A673 (cell line): ENCODE measurements at regions not wholly inside any gene's neighbourhood (a gene's known extent, or its start where the extent isn't known, plus 50 kb on each side); places are given as distances from the start of the nearest gene placed in this dataset.

ENCODE experiments used
- BruUV-seq: library from RNA; stranded (reverse); fragments of 400-500 nt; replicated peaks from 2 replicates; lab custom pipeline; 2021; lab: Mats Ljungman, UMichigan
- CTCF ChIA-PET: fragments of 300-600 bp; sonication (Branson Sonifier 250); formaldehyde crosslinking; loops from one replicate; lab custom pipeline; 2022; ENCODE audit warnings: antibody characterized with exemption; lab: Charles Lee
- POLR2A ChIA-PET: fragments of 300-600 bp; sonication (Branson Sonifier 250); formaldehyde crosslinking; loops from one replicate; lab custom pipeline; 2022; ENCODE audit warnings: antibody characterized with exemption; ENCODE audit not compliant: low non-redundant PET; lab: Charles Lee
- DNase-seq: peaks from one replicate; pipeline ENCODE4 v3.0.0-alpha.2; 2015; ENCODE audit warnings: low spot score
- H3K27ac ChIP-seq: fragments of 200-600 bp; sonication (generic); 2 replicates; pipeline ENCODE4 v1.5.1; 2016; ENCODE audit warnings: mixed run types, low read depth, mild to moderate bottlenecking, mixed read lengths, antibody characterized with exemption, low read length; ENCODE audit not compliant: poor library complexity, severe bottlenecking
- H3K27me3 ChIP-seq: fragments of 200-600 bp; sonication (generic); replicated peaks from 2 replicates; pipeline ENCODE4 v1.6.1; 2017; ENCODE audit warnings: mixed run types, low read depth, mild to moderate bottlenecking, mixed read lengths, antibody characterized with exemption, low read length; ENCODE audit not compliant: insufficient read depth, poor library complexity
- H3K36me3 ChIP-seq: fragments of 200-600 bp; sonication (generic); 2 replicates; pipeline ENCODE4 v1.6.1; 2016; ENCODE audit warnings: mixed run types, mild to moderate bottlenecking, mixed read lengths, antibody characterized with exemption, low read length; ENCODE audit not compliant: insufficient read depth, poor library complexity, severe bottlenecking
- H3K4me1 ChIP-seq: fragments of 200-600 bp; sonication (generic); 2 replicates; pipeline ENCODE4 v1.6.1; 2017; ENCODE audit warnings: mixed run types, mild to moderate bottlenecking, mixed read lengths, antibody characterized with exemption, low read length; ENCODE audit not compliant: insufficient read depth, poor library complexity, severe bottlenecking
- H3K4me3 ChIP-seq: fragments of 200-600 bp; sonication (generic); 2 replicates; pipeline ENCODE4 v1.5.1; 2016; ENCODE audit warnings: low read depth, mixed run types, mild to moderate bottlenecking, mixed read lengths, low read length; ENCODE audit not compliant: poor library complexity, severe bottlenecking
- H3K9me3 ChIP-seq: fragments of 200-600 bp; sonication (generic); 2 replicates; pipeline ENCODE4 v1.6.1; 2016; ENCODE audit warnings: mixed run types, low read depth, mild to moderate bottlenecking, mixed read lengths, antibody characterized with exemption, low read length; ENCODE audit not compliant: poor library complexity, severe bottlenecking
- CTCF ChIP-seq: fragments of 300-800, 200-600 bp; sonication (generic); conservative IDR thresholded peaks from 2 replicates; pipeline ENCODE4 v1.5.1; 2017; ENCODE audit warnings: low read depth, mild to moderate bottlenecking, antibody characterized with exemption, low read length, moderate library complexity, mixed read lengths
- EZH2 ChIP-seq: fragments of 200-600 bp; sonication (generic); IDR thresholded peaks from 2 replicates; pipeline ENCODE4 v1.6.1; 2017; ENCODE audit warnings: borderline replicate concordance, low read depth, mild to moderate bottlenecking, mixed read lengths, antibody characterized with exemption, low read length; ENCODE audit not compliant: poor library complexity, severe bottlenecking
- intact Hi-C: fragments of 100-400 bp; cut with micrococcal nuclease; formaldehyde crosslinking; loops from one replicate; pipeline ENCODE4 v1.10.0; 2022; ENCODE audit not compliant: unreplicated experiment

DNA sequence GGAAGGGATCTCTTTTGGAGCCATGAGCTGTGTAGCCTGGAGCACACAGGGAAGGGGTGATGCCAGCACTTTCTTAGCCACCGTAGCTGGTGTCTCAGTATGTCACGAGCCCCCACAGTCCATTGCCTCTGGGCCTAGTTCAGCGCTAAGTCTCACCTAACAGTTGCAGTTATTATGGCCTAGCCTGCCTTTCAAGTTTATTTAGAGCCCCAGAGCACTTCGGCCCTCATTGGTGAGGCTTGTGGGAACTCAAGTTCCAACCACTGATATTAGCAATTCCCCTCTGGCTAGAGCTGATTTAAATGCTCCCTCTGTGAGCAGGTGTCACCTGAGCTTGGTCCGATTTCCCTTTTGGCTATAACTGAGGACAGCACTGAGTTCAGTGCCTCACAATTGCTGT, 388.4 kb upstream of the MAOA start:
- TF ChIP-seq CTCF (no peak), EZH2 (no peak)
- CTCF ChIA-PET, result no interaction called here
- no peak for DNase-seq
- Histone ChIP-seq H3K4me3 (no peak overlapping the region), H3K9me3 (no peaks in the 10 kb centered on the region), H3K27me3 (no peaks in the 10 kb centered on the region), H3K36me3 (no peaks in the 10 kb centered on the region), H3K27ac (no peak overlapping the region), H3K4me1 (no peaks in the 10 kb centered on the region)
- POLR2A ChIA-PET, result no interaction called here
- BruUV-seq, result no TSS peak
- intact Hi-C loops, result no loop called here

DNA sequence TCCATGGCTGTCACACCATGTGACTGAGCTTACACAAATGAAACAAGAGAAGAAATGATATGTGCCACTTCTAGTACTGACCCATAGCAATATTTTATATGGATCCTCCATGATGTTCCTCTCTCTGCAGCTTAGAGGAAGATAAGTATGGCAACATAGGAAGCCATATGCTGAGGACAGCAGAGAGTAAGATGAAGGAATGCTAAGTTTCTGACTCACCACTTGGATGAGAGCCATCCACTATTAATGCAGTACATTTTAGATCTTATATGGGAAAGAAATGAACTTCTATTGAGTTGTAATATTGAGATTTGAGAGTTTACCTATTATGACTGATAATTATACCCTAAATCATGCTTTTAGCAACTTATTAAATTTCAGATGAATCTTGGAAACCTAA, 386.9 kb upstream of the MAOA start:
- H3K27me3 ChIP-seq, result no peaks in the 10 kb centered on the region
- POLR2A ChIA-PET, result no interaction called here
- no peak overlapping the region for H3K4me3 ChIP-seq
- no peaks in the 10 kb centered on the region for H3K36me3 ChIP-seq
- DNase-seq, result peak; percentile 16
- TF ChIP-seq EZH2 (no peak), CTCF (no peak)
- no TSS peak for BruUV-seq
- intact Hi-C loops, result no loop called here
- no peak overlapping the region for H3K27ac ChIP-seq
- H3K4me1 ChIP-seq, result no peaks in the 10 kb centered on the region
- CTCF ChIA-PET, result no interaction called here
- H3K9me3 ChIP-seq, result peaks cover 2% of the 10 kb centered on the region

GRCh38 chrX:43277879-43278278, 378.2 kb upstream of the MAOA start:
- H3K27me3 ChIP-seq, result no peaks in the 10 kb centered on the region
- no peak overlapping the region for H3K27ac ChIP-seq
- TF ChIP-seq EZH2 (no peak), CTCF (no peak)
- no peaks in the 10 kb centered on the region for H3K36me3 ChIP-seq
- no peak for DNase-seq
- H3K9me3 ChIP-seq, result peaks cover 9% of the 10 kb centered on the region
- no peak overlapping the region for H3K4me3 ChIP-seq
- BruUV-seq, result no TSS peak
- intact Hi-C loops, result no loop called here
- CTCF ChIA-PET, result no interaction called here
- POLR2A ChIA-PET, result no interaction called here
- H3K4me1 ChIP-seq, result no peaks in the 10 kb centered on the region
